HFFc6 (cell line): ENCODE measurements at regions not wholly inside any gene's neighbourhood (a gene's known extent, or its start where the extent isn't known, plus 50 kb on each side); places are given as distances from the start of the nearest gene placed in this dataset.

Source experiments
- DNase-seq: peaks from one replicate; pipeline ENCODE4 v3.0.0-alpha.2; 2018
- H3K27ac Mint-ChIP-seq: 2 replicates; pipeline ENCODE4 v1.8.0; 2020; ENCODE audit warnings: mild to moderate bottlenecking, mixed read lengths
- H3K27me3 Mint-ChIP-seq: 2 replicates; pipeline ENCODE4 v1.8.0; 2021; ENCODE audit warnings: mild to moderate bottlenecking, moderate library complexity, mixed read lengths; ENCODE audit not compliant: insufficient read depth
- H3K36me3 Mint-ChIP-seq: 2 replicates; pipeline ENCODE4 v1.8.0; 2021; ENCODE audit warnings: low read depth, mixed read lengths
- H3K4me1 Mint-ChIP-seq: 2 replicates; pipeline ENCODE4 v1.8.0; 2020; ENCODE audit warnings: low read depth, mixed read lengths
- H3K4me3 Mint-ChIP-seq: 2 replicates; pipeline ENCODE4 v1.8.0; 2020; ENCODE audit warnings: mild to moderate bottlenecking, moderate library complexity, mixed read lengths
- H3K9me3 Mint-ChIP-seq: 2 replicates; pipeline ENCODE4 v1.8.0; 2020; ENCODE audit warnings: mild to moderate bottlenecking, mixed read lengths
- CTCF ChIP-seq: fragments of 200-600 bp; sonication (generic); IDR thresholded peaks from 2 replicates; pipeline ENCODE4 v1.5.0; 2021; ENCODE audit warnings: antibody characterized with exemption, mild to moderate bottlenecking

- Mint-ChIP-seq H3K4me3 (no peak overlapping the region), H3K4me1 (no peaks in the 10 kb centered on the region), H3K36me3 (no peaks in the 10 kb centered on the region), H3K9me3 (no peaks in the 10 kb centered on the region), H3K27me3 (peaks cover 39% of the 10 kb centered on the region), H3K27ac (no peak overlapping the region)
- no peak for TF ChIP-seq CTCF
- no peak for DNase-seq
Measured at GRCh38 chr13:95445131-95445530, 107.4 kb upstream of the CLDN10 start.

- Mint-ChIP-seq H3K27me3 (peaks cover 40% of the 10 kb centered on the region), H3K9me3 (no peaks in the 10 kb centered on the region), H3K4me1 (no peaks in the 10 kb centered on the region), H3K4me3 (no peak overlapping the region), H3K36me3 (no peaks in the 10 kb centered on the region), H3K27ac (no peak overlapping the region)
- no peak for DNase-seq
- no peak for TF ChIP-seq CTCF
Measured at GRCh38 chr13:95447814-95448213, 104.7 kb upstream of the CLDN10 start.

DNA sequence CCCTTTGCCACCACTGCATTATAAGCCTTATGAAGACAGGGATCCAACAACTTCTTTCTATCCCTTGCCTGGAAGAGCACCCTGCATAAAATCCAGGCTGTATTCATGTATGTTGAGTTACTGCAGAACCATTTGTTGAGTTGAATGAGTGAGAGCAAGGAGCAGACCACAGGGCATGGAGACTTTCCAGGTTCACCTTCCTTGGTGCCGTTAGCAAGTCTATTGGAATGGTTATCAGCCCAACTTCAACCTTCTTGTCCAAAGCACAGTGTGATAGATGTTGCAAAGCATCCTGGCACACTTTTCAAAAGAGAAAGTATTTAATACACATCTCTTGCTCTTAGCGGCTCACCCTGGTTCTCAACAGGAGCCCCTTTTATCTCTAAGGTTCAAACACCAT, 100.9 kb upstream of the CLDN10 start:
- Mint-ChIP-seq H3K9me3 (no peaks in the 10 kb centered on the region), H3K27ac (no peak overlapping the region), H3K4me1 (no peaks in the 10 kb centered on the region), H3K27me3 (peaks cover 34% of the 10 kb centered on the region), H3K4me3 (no peak overlapping the region), H3K36me3 (no peaks in the 10 kb centered on the region)
- DNase-seq = no peak
- TF ChIP-seq CTCF = no peak

GRCh38 chr13:95452375-95452774, 100.1 kb upstream of the CLDN10 start:
- Mint-ChIP-seq H3K36me3 (no peaks in the 10 kb centered on the region), H3K4me3 (no peak overlapping the region), H3K9me3 (no peaks in the 10 kb centered on the region), H3K27me3 (peaks cover 27% of the 10 kb centered on the region), H3K27ac (no peak overlapping the region), H3K4me1 (no peaks in the 10 kb centered on the region)
- no peak for DNase-seq
- TF ChIP-seq CTCF = no peak

DNA sequence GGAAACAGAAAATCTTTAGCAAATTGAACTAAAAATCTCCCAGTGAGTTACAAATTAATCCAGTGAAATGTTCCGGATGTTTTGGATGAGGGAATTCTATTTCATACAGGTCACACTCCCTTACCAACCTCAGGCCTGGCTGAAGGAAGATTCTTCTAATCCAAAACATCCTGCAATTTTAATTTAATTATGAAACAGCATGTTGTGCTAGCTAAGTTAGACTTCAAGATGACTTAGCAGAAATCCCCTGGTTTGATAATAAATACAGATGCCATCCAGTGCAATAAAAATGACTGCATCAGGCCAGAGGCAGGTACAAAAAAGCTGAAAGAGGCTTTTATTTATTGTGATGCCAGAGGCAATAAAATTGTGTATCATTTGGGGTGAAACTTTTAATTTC, 96.7 kb upstream of the CLDN10 start:
- peaks cover 17% of the 10 kb centered on the region for H3K27me3 Mint-ChIP-seq
- TF ChIP-seq CTCF = no peak
- H3K36me3 Mint-ChIP-seq = peaks cover 12% of the 10 kb centered on the region
- peaks cover 19% of the 10 kb centered on the region for H3K9me3 Mint-ChIP-seq
- no peaks in the 10 kb centered on the region for H3K4me1 Mint-ChIP-seq
- DNase-seq = no peak
- H3K4me3 Mint-ChIP-seq = no peak overlapping the region
- no peak overlapping the region for H3K27ac Mint-ChIP-seq

- no peak overlapping the region for H3K27ac Mint-ChIP-seq
- peaks cover 12% of the 10 kb centered on the region for H3K36me3 Mint-ChIP-seq
Measured at GRCh38 chr13:95456815-95457214, 95.7 kb upstream of the CLDN10 start.

More at GRCh38 chr13:95456815-95457214, 95.7 kb upstream of the CLDN10 start:
- no peak for TF ChIP-seq CTCF
- no peak for DNase-seq
- Mint-ChIP-seq H3K9me3 (peaks cover 19% of the 10 kb centered on the region), H3K27me3 (peaks cover 11% of the 10 kb centered on the region), H3K4me1 (no peaks in the 10 kb centered on the region), H3K4me3 (no peak overlapping the region)
